IMR-90 (cell line): ENCODE measurements at regions not wholly inside any gene's neighbourhood (a gene's known extent, or its start where the extent isn't known, plus 50 kb on each side); places are given as distances from the start of the nearest gene placed in this dataset.

Source experiments
- ATAC-seq: fragments of 200-7000 bp; cut with Tn5 transposase; 2 replicates; pipeline ENCODE4 v1.9.1; 2020; ENCODE audit warnings: low read depth, mild to moderate bottlenecking, moderate library complexity
- BruUV-seq: library from RNA; stranded (reverse); fragments of 400-500 nt; replicated peaks from 2 replicates; lab custom pipeline; 2021; lab: Mats Ljungman, UMichigan
- CTCF ChIA-PET: fragments of 300-600 bp; formaldehyde crosslinking; extraction: SDS; loops from one replicate; lab custom pipeline; 2021; ENCODE audit warnings: antibody characterized with exemption; lab: Yijun Ruan, JAX
- POLR2A ChIA-PET: fragments of 300-600 bp; sonication (Branson Sonifier 250); formaldehyde crosslinking; loops from one replicate; lab custom pipeline; 2022; ENCODE audit warnings: antibody characterized with exemption; ENCODE audit not compliant: unreplicated experiment; lab: Charles Lee
- DNase-seq: peaks from one replicate; pipeline ENCODE4 v3.0.0; 2013
- H2AFZ ChIP-seq: replicated peaks from 2 replicates; pipeline ENCODE3; 2013; ENCODE audit warnings: low read length, mild to moderate bottlenecking; ENCODE audit not compliant: poor library complexity
- H2AK5ac ChIP-seq: 2 replicates; pipeline ENCODE4 v1.6.1; 2013; ENCODE audit warnings: low read depth, low read length, inconsistent platforms
- H2AK9ac ChIP-seq: replicated peaks from 2 replicates; pipeline ENCODE3; 2013; ENCODE audit warnings: mild to moderate bottlenecking, low read depth, low read length, moderate library complexity; ENCODE audit not compliant: poor library complexity
- H2BK120ac ChIP-seq: 2 replicates; pipeline ENCODE4 v1.6.1; 2013; ENCODE audit warnings: low read depth, low read length, inconsistent platforms
- H2BK15ac ChIP-seq: 3 replicates; pipeline ENCODE4 v1.6.1; 2013; ENCODE audit warnings: low read depth, low read length, inconsistent platforms
- H2BK20ac ChIP-seq: 2 replicates; pipeline ENCODE4 v1.6.1; 2013; ENCODE audit warnings: low read depth, mild to moderate bottlenecking, inconsistent platforms, low read length, moderate library complexity
- H2BK5ac ChIP-seq: 2 replicates; pipeline ENCODE4 v1.6.1; 2013; ENCODE audit warnings: mild to moderate bottlenecking, low read depth, low read length, inconsistent platforms; ENCODE audit not compliant: poor library complexity, severe bottlenecking
- H3K14ac ChIP-seq: replicated peaks from 2 replicates; pipeline ENCODE4 v1.6.1; 2013; ENCODE audit warnings: low read depth, low read length, inconsistent platforms
- H3K18ac ChIP-seq: 2 replicates; pipeline ENCODE4 v1.6.1; 2013; ENCODE audit warnings: low read depth, low read length, control low read depth
- H3K23ac ChIP-seq: 2 replicates; pipeline ENCODE4 v1.6.1; 2013; ENCODE audit warnings: low read depth, low read length, inconsistent platforms
- H3K27ac ChIP-seq: 2 replicates; pipeline ENCODE4 v1.5.1; 2013; ENCODE audit warnings: mild to moderate bottlenecking, control low read depth, low read length; ENCODE audit not compliant: insufficient read depth
- H3K27me3 ChIP-seq: 2 replicates; pipeline ENCODE4 v1.6.1; 2013; ENCODE audit warnings: low read length; ENCODE audit not compliant: control insufficient read depth, insufficient read depth
- H3K36me3 ChIP-seq: 2 replicates; pipeline ENCODE4 v1.6.1; 2013; ENCODE audit warnings: low read length, mixed read lengths; ENCODE audit not compliant: control insufficient read depth, insufficient read depth
- H3K4ac ChIP-seq: 2 replicates; pipeline ENCODE4 v1.6.1; 2013; ENCODE audit warnings: low read depth, low read length, inconsistent platforms
- H3K4me1 ChIP-seq: 2 replicates; pipeline ENCODE4 v1.6.1; 2013; ENCODE audit warnings: low read length, mixed read lengths; ENCODE audit not compliant: control insufficient read depth, insufficient read depth
- H3K4me2 ChIP-seq: 2 replicates; pipeline ENCODE4 v1.6.1; 2013; ENCODE audit warnings: low read depth, mild to moderate bottlenecking, control low read depth, low read length, moderate library complexity
- H3K4me3 ChIP-seq: 2 replicates; pipeline ENCODE4 v1.5.1; 2013; ENCODE audit warnings: low read depth, mild to moderate bottlenecking, control low read depth, low read length, moderate library complexity; ENCODE audit not compliant: insufficient read depth
- H3K56ac ChIP-seq: 2 replicates; pipeline ENCODE4 v1.6.1; 2013; ENCODE audit warnings: low read length, inconsistent platforms; ENCODE audit not compliant: insufficient read depth; ENCODE audit errors: extremely low read depth
- H3K79me1 ChIP-seq, 2 experiments: 2 replicates each; pipeline ENCODE4 v1.6.1; 2013; ENCODE audit warnings: low read length in 2 of 2, inconsistent platforms in 1 of 2, low read depth in 1 of 2
- H3K9ac ChIP-seq: 2 replicates; pipeline ENCODE4 v1.6.1; 2013; ENCODE audit warnings: low read depth, low read length, control low read depth
- H3K9me1 ChIP-seq: 2 replicates; pipeline ENCODE4 v1.6.1; 2013; ENCODE audit warnings: low read length, inconsistent platforms; ENCODE audit not compliant: insufficient read depth
- H3K9me3 ChIP-seq: 2 replicates; pipeline ENCODE4 v1.6.1; 2013; ENCODE audit warnings: low read length; ENCODE audit not compliant: control insufficient read depth, insufficient read depth
- H4K20me1 ChIP-seq: 2 replicates; pipeline ENCODE4 v1.6.1; 2013; ENCODE audit warnings: low read length, inconsistent platforms; ENCODE audit not compliant: insufficient read depth
- H4K5ac ChIP-seq: 2 replicates; pipeline ENCODE4 v1.6.1; 2013; ENCODE audit warnings: mild to moderate bottlenecking, low read depth, low read length, control low read depth
- H4K8ac ChIP-seq, 2 experiments: 2 replicates each; pipeline ENCODE4 v1.6.1; 2013; ENCODE audit warnings: low read depth in 2 of 2, low read length in 2 of 2, control low read depth in 1 of 2, inconsistent platforms in 1 of 2
- H4K91ac ChIP-seq: 2 replicates; pipeline ENCODE4 v1.6.1; 2013; ENCODE audit warnings: low read depth, low read length, inconsistent platforms; ENCODE audit not compliant: insufficient read depth
- BHLHE40 ChIP-seq: fragments of 150-350 bp; IDR thresholded peaks from 2 replicates; pipeline ENCODE4 v1.6.1; 2016; ENCODE audit warnings: mild to moderate bottlenecking, low read depth, low read length
- CEBPB ChIP-seq: IDR thresholded peaks from 2 replicates; pipeline ENCODE4 v1.6.1; 2012; ENCODE audit warnings: low read depth, low read length, improper control_type of control experiment
- FOS ChIP-seq: fragments of 150-350 bp; IDR thresholded peaks from 2 replicates; pipeline ENCODE4 v1.6.1; 2016; ENCODE audit warnings: low read depth, low read length
- MAFK ChIP-seq: IDR thresholded peaks from 2 replicates; pipeline ENCODE4 v1.6.1; 2012; ENCODE audit warnings: low read depth, low read length, improper control_type of control experiment
- MXI1 ChIP-seq: IDR thresholded peaks from 2 replicates; pipeline ENCODE4 v1.6.1; 2012; ENCODE audit warnings: low read depth, mild to moderate bottlenecking, low read length, moderate library complexity, borderline replicate concordance
- NFE2L2 ChIP-seq: fragments of 150-350 bp; IDR thresholded peaks from 2 replicates; pipeline ENCODE4 v1.6.1; 2016; ENCODE audit warnings: low read depth, mild to moderate bottlenecking, low read length
- WGBS, 2 experiments: methylation state at CpG; one replicate each; pipeline versions ENCODE4 v1.1.5 to v1.1.7; 2013; ENCODE audit warnings: missing lambda C conversion rate in 2 of 2; ENCODE audit not compliant: insufficient read length in 1 of 2; ENCODE audit errors: extremely low coverage in 2 of 2; 5-methylcytosine and 5-hydroxymethylcytosine counted together
- dilution Hi-C: fragments of 300-500 bp; cut with HindIII; formaldehyde crosslinking; loops from one replicate; pipeline ENCODE4 v1.14.3; 2018; ENCODE audit warnings: low sequenced_read_pairs; ENCODE audit not compliant: unreplicated experiment
- in situ Hi-C: fragments of 300-500 bp; cut with MboI; formaldehyde crosslinking; loops from 3 replicates; pipeline ENCODE4 v1.14.3; 2019; ENCODE audit warnings: low sequenced_read_pairs, inconsistent platforms, mixed read lengths
- intact Hi-C: fragments of 100-400 bp; cut with micrococcal nuclease; formaldehyde crosslinking; loops from 2 replicates; pipeline ENCODE4 v1.10.0; 2022

DNA sequence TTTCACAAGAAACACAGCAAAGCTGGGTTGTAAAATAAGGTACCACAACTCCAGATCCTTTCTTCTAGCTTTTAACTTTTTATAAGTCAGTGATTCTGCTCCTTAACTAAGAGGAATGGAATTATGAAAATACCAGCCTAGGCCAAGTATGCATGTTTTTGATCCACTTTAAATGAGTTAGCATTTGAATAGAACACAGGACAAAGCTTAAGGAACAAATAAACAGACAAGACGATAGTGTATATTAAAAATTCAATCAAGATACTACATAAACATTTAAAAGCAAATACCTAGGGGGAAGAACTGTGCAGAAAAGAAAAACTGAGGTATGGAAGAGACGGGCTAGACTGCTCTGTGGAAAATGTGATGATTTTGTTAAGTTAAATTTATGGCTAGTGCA lies 200.7 kb downstream of the LURAP1L start:
- no peak overlapping the region for H2AK5ac ChIP-seq
- no peaks in the 10 kb centered on the region for H4K20me1 ChIP-seq
- H3K23ac ChIP-seq = no peak overlapping the region
- TF ChIP-seq CEBPB (no peak), MAFK (no peak), NFE2L2 (no peak), FOS (no peak), BHLHE40 (no peak), MXI1 (no peak)
- no TSS peak for BruUV-seq
- H3K9me3 ChIP-seq = no peaks in the 10 kb centered on the region
- no peak overlapping the region for H2BK120ac ChIP-seq
- no peak overlapping the region for H3K4ac ChIP-seq
- H4K91ac ChIP-seq = no peak overlapping the region
- H3K18ac ChIP-seq = no peak overlapping the region
- no peaks in the 10 kb centered on the region for H3K4me1 ChIP-seq
- H3K4me2 ChIP-seq = no peak overlapping the region
- H3K4me3 ChIP-seq = no peak overlapping the region
- in situ Hi-C loops (no loop called here), intact Hi-C loops (no loop called here), dilution Hi-C loops (no loop called here)
- ATAC-seq (no peak), DNase-seq (no peak)
- no peak overlapping the region for H3K9ac ChIP-seq
- H3K36me3 ChIP-seq = no peaks in the 10 kb centered on the region
- no peak overlapping the region for H3K14ac ChIP-seq
- H2BK15ac ChIP-seq = no peak overlapping the region
- no peak overlapping the region for H4K8ac ChIP-seq
- no peak overlapping the region for H2AFZ ChIP-seq
- WGBS, 2 experiments = 60% methylated on average over 1 of the region's 2 CpGs; no CpG with 5 or more reads in 1 of the 2 experiments
- no peaks in the 10 kb centered on the region for H3K79me1 ChIP-seq
- ChIA-PET POLR2A (no interaction called here), CTCF (no interaction called here)
- no peak overlapping the region for H3K56ac ChIP-seq
- no peaks in the 10 kb centered on the region for H3K27me3 ChIP-seq
- H2AK9ac ChIP-seq = no peak overlapping the region
- no peak overlapping the region for H3K27ac ChIP-seq
- no peak overlapping the region for H2BK20ac ChIP-seq
- no peaks in the 10 kb centered on the region for H3K9me1 ChIP-seq
- H4K5ac ChIP-seq = no peak overlapping the region
- H2BK5ac ChIP-seq = no peak overlapping the region
